ENCODE measurements at regions not wholly inside any gene's neighbourhood (a gene's known extent, or its start where the extent isn't known, plus 50 kb on each side); places are given as distances from the start of the nearest gene placed in this dataset.

GRCh38 chr12:124175704-124176103 is 119.2 kb upstream of the RFLNA start:
- TF ChIP-seq TARDBP (IDR thresholded peaks at IDR 0.05): no peak
- TF ChIP-seq ZNF384 (IDR thresholded peaks at IDR 0.05): no peak
- no peak for TF ChIP-seq FOXA1 (IDR thresholded peaks at IDR 0.05)
- TF ChIP-seq SP1 (IDR thresholded peaks at IDR 0.05): no peak
- no peak for TF ChIP-seq CTBP1 (IDR thresholded peaks at IDR 0.05; ENCODE audit: borderline replicate concordance)
- no peak for TF ChIP-seq FOXK2 (IDR thresholded peaks at IDR 0.05)

Measured in HEK293T (cell line).